Thyroid gland (tissue), 4 donors: ENCODE measurements at regions not wholly inside any gene's neighbourhood (a gene's known extent, or its start where the extent isn't known, plus 50 kb on each side); places are given as distances from the start of the nearest gene placed in this dataset.

Source experiments
- DNase-seq, 2 donors: peaks; one replicate each; pipeline ENCODE4 v3.0.0-alpha.2; 2019
- H3K27ac ChIP-seq, 3 donors: fragments of 200-600 bp; sonication (generic); 1 replicate in 2 of 3; 2 replicates in 1 of 3; pipeline ENCODE4 v1.5.1; 2016 to 2019; ENCODE audit warnings: mild to moderate bottlenecking in 1 of 3, moderate library complexity in 1 of 3
- H3K27me3 ChIP-seq: fragments of 200-600 bp; sonication (generic); one replicate; pipeline ENCODE4 v1.5.1; 2019
- H3K36me3 ChIP-seq, 2 donors: fragments of 200-600 bp; sonication (generic); one replicate each; pipeline ENCODE4 v1.5.1; 2016 to 2019
- H3K4me1 ChIP-seq, 2 donors: fragments of 200-600 bp; sonication (generic); one replicate each; pipeline ENCODE4 v1.5.1; 2017 to 2019
- H3K4me3 ChIP-seq, 3 donors: fragments of 200-600 bp; sonication (generic); replicated peaks in 1 of 3; 1 replicate in 2 of 3; 2 replicates in 1 of 3; pipeline ENCODE4 v1.5.1; 2016; ENCODE audit warnings: mild to moderate bottlenecking in 1 of 3
- H3K9me3 ChIP-seq: fragments of 200-600 bp; sonication (generic); one replicate; pipeline ENCODE4 v1.5.1; 2017
- POLR2A ChIP-seq, 2 donors: fragments of 450-650 bp; IDR thresholded peaks; one replicate each; pipeline ENCODE4 v1.6.1; 2017; ENCODE audit warnings: antibody characterized with exemption in 2 of 2, mild to moderate bottlenecking in 2 of 2, moderate library complexity in 1 of 2
- WGBS, 2 donors: methylation state at CpG; one replicate each; pipeline ENCODE4 v1.1.5; 2017; 5-methylcytosine and 5-hydroxymethylcytosine counted together
- intact Hi-C: fragments of 100-400 bp; cut with DNase I; formaldehyde crosslinking; loops from one replicate; pipeline ENCODE4 v1.15.1; 2023
- TF ChIP-seq, protein P1 (sequence below), 6 experiments: fragments of 200-600 bp in 3 of 6; fragments of 450-650 bp in 3 of 6; sonication (generic) in 3 of 6; IDR thresholded peaks; one replicate each; pipeline ENCODE4 v1.5.1; 2016 to 2019; ENCODE audit warnings: antibody characterized with exemption in 6 of 6, mild to moderate bottlenecking in 2 of 6, inconsistent platforms in 1 of 6, moderate library complexity in 1 of 6

- Histone ChIP-seq H3K4me3 (no peak overlapping the region), H3K27me3 (no peaks in the 10 kb centered on the region), H3K27ac (no peak overlapping the region), H3K9me3 (no peaks in the 10 kb centered on the region), H3K36me3 (no peaks in the 10 kb centered on the region), H3K4me1 (no peaks in the 10 kb centered on the region)
- TF ChIP-seq POLR2A (IDR thresholded peaks at IDR 0.05): no peak
- TF ChIP-seq, protein P1, sequence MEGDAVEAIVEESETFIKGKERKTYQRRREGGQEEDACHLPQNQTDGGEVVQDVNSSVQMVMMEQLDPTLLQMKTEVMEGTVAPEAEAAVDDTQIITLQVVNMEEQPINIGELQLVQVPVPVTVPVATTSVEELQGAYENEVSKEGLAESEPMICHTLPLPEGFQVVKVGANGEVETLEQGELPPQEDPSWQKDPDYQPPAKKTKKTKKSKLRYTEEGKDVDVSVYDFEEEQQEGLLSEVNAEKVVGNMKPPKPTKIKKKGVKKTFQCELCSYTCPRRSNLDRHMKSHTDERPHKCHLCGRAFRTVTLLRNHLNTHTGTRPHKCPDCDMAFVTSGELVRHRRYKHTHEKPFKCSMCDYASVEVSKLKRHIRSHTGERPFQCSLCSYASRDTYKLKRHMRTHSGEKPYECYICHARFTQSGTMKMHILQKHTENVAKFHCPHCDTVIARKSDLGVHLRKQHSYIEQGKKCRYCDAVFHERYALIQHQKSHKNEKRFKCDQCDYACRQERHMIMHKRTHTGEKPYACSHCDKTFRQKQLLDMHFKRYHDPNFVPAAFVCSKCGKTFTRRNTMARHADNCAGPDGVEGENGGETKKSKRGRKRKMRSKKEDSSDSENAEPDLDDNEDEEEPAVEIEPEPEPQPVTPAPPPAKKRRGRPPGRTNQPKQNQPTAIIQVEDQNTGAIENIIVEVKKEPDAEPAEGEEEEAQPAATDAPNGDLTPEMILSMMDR (IDR thresholded peaks at IDR 0.05): no peak
- DNase-seq: no peak
- WGBS, 2 donors: 91 to 98% methylated on average over 2 of the region's 2 CpGs
- intact Hi-C loops: loop anchor here (10.0 kb wide), 1 partner anchor 251 kb away; no protein-coding TSS in a partner anchor
These were observed 234.5 kb downstream of the PAX3 start for GRCh38 chr2:222064286-222064685.

- H3K27me3 ChIP-seq: peaks cover 4% of the 10 kb centered on the region
- TF ChIP-seq POLR2A (IDR thresholded peaks at IDR 0.05): no peak
- TF ChIP-seq, protein P1 (IDR thresholded peaks at IDR 0.05): no peak
These were observed 239.9 kb downstream of the PAX3 start for GRCh38 chr2:222058819-222059445.

DNA sequence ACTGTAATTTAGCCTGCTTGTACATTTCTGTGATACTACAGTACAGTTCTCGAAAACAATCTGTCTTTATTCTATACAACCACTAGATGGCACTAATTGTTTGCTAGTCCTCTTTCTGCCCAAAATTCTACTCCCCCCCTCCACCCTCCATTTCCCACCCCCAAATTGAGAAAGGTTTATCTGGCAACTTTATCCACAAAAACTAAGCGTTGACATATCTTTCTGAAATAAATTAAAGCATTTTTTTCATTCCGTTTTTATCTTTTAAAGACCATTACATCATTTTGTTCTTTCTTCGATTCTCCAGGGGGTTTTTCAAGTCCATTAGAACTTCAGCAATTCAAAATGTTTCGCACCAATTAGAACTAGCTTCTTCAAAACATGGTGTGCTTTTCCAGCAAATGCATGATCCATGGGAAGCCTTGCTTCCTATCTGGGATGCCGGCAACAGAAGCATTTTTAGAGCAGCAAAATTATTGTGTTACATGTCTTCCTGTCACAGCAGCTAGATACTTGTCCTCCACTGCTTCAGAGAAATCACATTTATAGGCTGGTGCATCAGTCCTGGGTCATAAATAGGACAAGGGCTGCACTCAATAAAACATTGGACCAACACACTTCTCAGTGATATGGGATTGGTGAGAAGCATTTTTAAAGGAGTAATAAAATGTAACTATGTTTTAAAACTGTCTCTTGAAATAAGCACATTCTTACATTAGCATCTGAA is 241.3 kb downstream of the PAX3 start:
- no peak for TF ChIP-seq POLR2A (IDR thresholded peaks at IDR 0.05)
- TF ChIP-seq, protein P1 (IDR thresholded peaks at IDR 0.05): peak in 5 of 6 experiments; percentile 27 to 66 (median 49)
- DNase-seq: no peak
- no peaks in the 10 kb centered on the region for H3K36me3 ChIP-seq
- H3K27me3 ChIP-seq: peaks cover 4% of the 10 kb centered on the region
- no peaks in the 10 kb centered on the region for H3K9me3 ChIP-seq
- no peak overlapping the region for H3K4me3 ChIP-seq
- H3K4me1 ChIP-seq: no peaks in the 10 kb centered on the region
- 32 to 33% methylated on average over 6 of the region's 6 CpGs for WGBS, 2 donors
- intact Hi-C loops: no loop called here
- H3K27ac ChIP-seq: no peak overlapping the region

More at GRCh38 chr2:222058819-222059445, 239.9 kb downstream of the PAX3 start:
- WGBS, 2 donors: 64 to 67% methylated on average over 2 of the region's 2 CpGs
- intact Hi-C loops: no loop called here
- H3K36me3 ChIP-seq: no peaks in the 10 kb centered on the region
- H3K4me1 ChIP-seq: no peaks in the 10 kb centered on the region
- no peak overlapping the region for H3K4me3 ChIP-seq
- no peak for DNase-seq
- H3K9me3 ChIP-seq: no peaks in the 10 kb centered on the region
- H3K27ac ChIP-seq: no peak overlapping the region

DNA sequence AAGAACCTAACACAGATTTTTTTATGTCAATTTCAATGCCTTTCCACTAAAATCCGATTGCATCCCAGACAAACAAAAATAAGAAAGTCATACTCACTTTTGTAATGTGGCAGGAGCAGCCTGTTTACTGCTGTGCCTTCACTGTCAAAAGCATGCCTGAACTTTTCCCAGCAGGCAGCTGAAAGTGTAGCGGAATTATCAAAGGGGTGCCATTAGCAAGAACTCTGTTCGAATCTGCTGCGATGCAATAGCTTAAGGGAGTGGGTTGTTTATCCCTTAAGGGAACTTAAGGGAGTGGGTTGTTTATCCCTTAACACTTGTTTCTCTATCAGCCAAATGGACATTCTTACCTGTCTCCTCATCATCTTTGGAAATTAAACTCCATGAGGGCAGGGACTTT is 243.5 kb downstream of the PAX3 start:
- 20 to 22% methylated on average over 4 of the region's 4 CpGs for WGBS, 2 donors
- H3K27me3 ChIP-seq: peaks cover 4% of the 10 kb centered on the region
- intact Hi-C loops: no loop called here
- H3K36me3 ChIP-seq: no peaks in the 10 kb centered on the region
- TF ChIP-seq, protein P1 (IDR thresholded peaks at IDR 0.05): no peak
- TF ChIP-seq POLR2A (IDR thresholded peaks at IDR 0.05): no peak
- H3K27ac ChIP-seq: no peak overlapping the region
- H3K9me3 ChIP-seq: no peaks in the 10 kb centered on the region
- H3K4me3 ChIP-seq: no peak overlapping the region
- DNase-seq: no peak
- H3K4me1 ChIP-seq: no peaks in the 10 kb centered on the region

GRCh38 chr2:222054813-222055212 is 244.0 kb downstream of the PAX3 start:
- intact Hi-C loops: no loop called here
- H3K27me3 ChIP-seq: peaks cover 4% of the 10 kb centered on the region
- no peak for DNase-seq

More at GRCh38 chr2:222054813-222055212, 244.0 kb downstream of the PAX3 start:
- no peak overlapping the region for H3K4me3 ChIP-seq
- 62 to 64% methylated on average over 3 of the region's 3 CpGs for WGBS, 2 donors
- H3K4me1 ChIP-seq: no peaks in the 10 kb centered on the region
- no peak overlapping the region for H3K27ac ChIP-seq
- no peak for TF ChIP-seq POLR2A (IDR thresholded peaks at IDR 0.05)
- TF ChIP-seq, protein P1 (IDR thresholded peaks at IDR 0.05): no peak
- H3K9me3 ChIP-seq: no peaks in the 10 kb centered on the region
- H3K36me3 ChIP-seq: no peaks in the 10 kb centered on the region
